H1 (cell line): ENCODE measurements at regions not wholly inside any gene's neighbourhood (a gene's known extent, or its start where the extent isn't known, plus 50 kb on each side); places are given as distances from the start of the nearest gene placed in this dataset.

Source experiments
- CTCF ChIA-PET: fragments of 300-600 bp; sonication (Branson Sonifier 250); formaldehyde crosslinking; loops from one replicate; lab custom pipeline; 2021; ENCODE audit not compliant: partially characterized antibody; lab: Charles Lee
- POLR2A ChIA-PET: fragments of 300-600 bp; sonication (Branson Sonifier 250); formaldehyde crosslinking; loops from one replicate; lab custom pipeline; 2021; ENCODE audit warnings: inconsistent platforms; ENCODE audit not compliant: partially characterized antibody; lab: Charles Lee
- DNase-seq, 2 experiments: peaks; one replicate each; pipeline versions ENCODE4 v3.0.0 to v3.0.0-alpha.2; 2010 to 2022; ENCODE audit warnings: low spot score in 2 of 2, low read depth in 1 of 2, mixed read lengths in 1 of 2
- FAIRE-seq: peaks from 2 replicates; lab custom pipeline; 2011; peaks lifted over from hg19 to GRCh38; lab: Jason Lieb, UNC
- H2AFZ ChIP-seq: 2 replicates; pipeline ENCODE4 v1.8.1; 2012; ENCODE audit warnings: low read length, inconsistent platforms
- H2AK5ac ChIP-seq: 2 replicates; pipeline ENCODE4 v1.6.1; 2013; ENCODE audit warnings: low read depth, low read length
- H2BK120ac ChIP-seq: replicated peaks from 2 replicates; pipeline ENCODE3; 2013; ENCODE audit warnings: low read depth, low read length, inconsistent platforms
- H2BK12ac ChIP-seq: 2 replicates; pipeline ENCODE4 v1.6.1; 2013; ENCODE audit warnings: low read depth, low read length
- H2BK15ac ChIP-seq: 2 replicates; pipeline ENCODE4 v1.6.1; 2013; ENCODE audit warnings: low read length
- H2BK20ac ChIP-seq: 2 replicates; pipeline ENCODE4 v1.6.1; 2013; ENCODE audit warnings: low read length
- H2BK5ac ChIP-seq: 2 replicates; pipeline ENCODE4 v1.6.1; 2013; ENCODE audit warnings: low read depth, low read length
- H3K14ac ChIP-seq: 2 replicates; pipeline ENCODE4 v1.6.1; 2013; ENCODE audit warnings: inconsistent platforms; ENCODE audit not compliant: insufficient read length
- H3K18ac ChIP-seq: 2 replicates; pipeline ENCODE4 v1.6.1; 2013; ENCODE audit warnings: low read length; ENCODE audit errors: extremely low read depth
- H3K23ac ChIP-seq: 2 replicates; pipeline ENCODE4 v1.6.1; 2013; ENCODE audit warnings: inconsistent platforms; ENCODE audit not compliant: insufficient read length
- H3K23me2 ChIP-seq: 2 replicates; pipeline ENCODE4 v1.6.1; 2013; ENCODE audit warnings: low read depth, low read length
- H3K27ac ChIP-seq: 2 replicates; pipeline ENCODE4 v1.6.1; 2011; ENCODE audit warnings: low read depth, low read length, inconsistent platforms
- H3K27me3 ChIP-seq, 4 experiments: replicated peaks in 1 of 4; 1 replicate in 1 of 4; 2 replicates in 3 of 4; pipeline versions ENCODE4 v1.6.1 to v1.8.1; 2011 to 2013; ENCODE audit warnings: low read length in 3 of 4, mild to moderate bottlenecking in 3 of 4, inconsistent platforms in 2 of 4, mixed read lengths in 2 of 4, moderate library complexity in 1 of 4; ENCODE audit not compliant: control insufficient read depth in 3 of 4, insufficient read depth in 3 of 4; ENCODE audit errors: extremely low read depth in 1 of 4
- H3K36me3 ChIP-seq, 4 experiments: 2 replicates each; pipeline versions ENCODE4 v1.6.1 to v1.8.1; 2011 to 2013; ENCODE audit warnings: mild to moderate bottlenecking in 4 of 4, low read length in 3 of 4, moderate library complexity in 2 of 4, control low read depth in 1 of 4, inconsistent platforms in 1 of 4; ENCODE audit not compliant: insufficient read depth in 4 of 4, control insufficient read depth in 2 of 4
- H3K4ac ChIP-seq: replicated peaks from 2 replicates; pipeline ENCODE3; 2013; ENCODE audit warnings: low read length, low read depth, mixed read lengths, inconsistent platforms; ENCODE audit not compliant: insufficient read length
- H3K4me1 ChIP-seq, 4 experiments: replicated peaks in 1 of 4; 1 replicate in 1 of 4; 2 replicates in 3 of 4; pipeline versions ENCODE4 v1.6.1 to v1.8.1; 2011 to 2013; ENCODE audit warnings: low read length in 3 of 4, inconsistent platforms in 2 of 4, mixed read lengths in 1 of 4; ENCODE audit not compliant: insufficient read depth in 4 of 4, control insufficient read depth in 3 of 4
- H3K4me2 ChIP-seq, 2 experiments: 2 replicates each; pipeline versions ENCODE4 v1.6.1 to v1.8.1; 2011 to 2013; ENCODE audit warnings: low read depth in 2 of 2, low read length in 2 of 2, control low read depth in 1 of 2, inconsistent platforms in 1 of 2, mild to moderate bottlenecking in 1 of 2; ENCODE audit not compliant: insufficient read depth in 1 of 2
- H3K4me3 ChIP-seq, 4 experiments: fragments of 200-600, 300-600 bp in 1 of 4; sonication (generic), shearing (Covaris generic), sonication (Bioruptor Twin) in 1 of 4; 2 replicates each; pipeline versions ENCODE4 v1.5.1 to v1.8.1; 2011 to 2016; ENCODE audit warnings: low read length in 4 of 4, low read depth in 3 of 4, control low read depth in 2 of 4, inconsistent platforms in 2 of 4, mild to moderate bottlenecking in 2 of 4, mixed read lengths in 1 of 4, moderate library complexity in 1 of 4; ENCODE audit not compliant: insufficient read depth in 2 of 4; ENCODE audit errors: extremely low read depth in 1 of 4
- H3K56ac ChIP-seq: replicated peaks from 2 replicates; pipeline ENCODE3; 2013; ENCODE audit warnings: low read depth, mild to moderate bottlenecking, mixed read lengths, low read length, inconsistent platforms; ENCODE audit not compliant: insufficient read length
- H3K79me1 ChIP-seq: 2 replicates; pipeline ENCODE4 v1.6.1; 2013; ENCODE audit warnings: low read depth, low read length, control low read depth
- H3K79me2 ChIP-seq, 2 experiments: 2 replicates each; pipeline versions ENCODE4 v1.6.1 to v1.8.1; 2012 to 2013; ENCODE audit warnings: low read length in 2 of 2, mild to moderate bottlenecking in 2 of 2, inconsistent platforms in 1 of 2; ENCODE audit not compliant: insufficient read depth in 2 of 2, control insufficient read depth in 1 of 2
- H3K9ac ChIP-seq, 4 experiments: replicated peaks in 1 of 4; 1 replicate in 1 of 4; 2 replicates in 3 of 4; pipeline versions ENCODE4 v1.6.1 to v1.8.1; 2011 to 2013; ENCODE audit warnings: low read depth in 3 of 4, low read length in 3 of 4, control low read depth in 2 of 4, mild to moderate bottlenecking in 2 of 4, moderate library complexity in 2 of 4, inconsistent platforms in 1 of 4; ENCODE audit errors: extremely low read depth in 1 of 4
- H3K9me3 ChIP-seq, 2 experiments: 2 replicates each; pipeline versions ENCODE4 v1.6.1 to v1.8.1; 2012 to 2013; ENCODE audit warnings: mild to moderate bottlenecking in 2 of 2, moderate library complexity in 2 of 2, control low read depth in 1 of 2, inconsistent platforms in 1 of 2, low read depth in 1 of 2, low read length in 1 of 2, mixed read lengths in 1 of 2; ENCODE audit not compliant: insufficient read depth in 2 of 2
- H4K20me1 ChIP-seq, 2 experiments: replicated peaks in 1 of 2; 2 replicates each; pipeline versions ENCODE3 to v1.8.1; 2011 to 2013; ENCODE audit warnings: inconsistent platforms in 2 of 2, low read length in 2 of 2, mild to moderate bottlenecking in 1 of 2; ENCODE audit not compliant: insufficient read depth in 2 of 2, control insufficient read depth in 1 of 2
- H4K5ac ChIP-seq: 2 replicates; pipeline ENCODE4 v1.6.1; 2013; ENCODE audit warnings: low read length, low read depth, mixed read lengths, inconsistent platforms; ENCODE audit not compliant: insufficient read length
- H4K8ac ChIP-seq: 2 replicates; pipeline ENCODE4 v1.8.0; 2013; ENCODE audit warnings: mild to moderate bottlenecking, moderate library complexity, low read length, inconsistent platforms; ENCODE audit not compliant: insufficient read depth; ENCODE audit errors: extremely low read depth
- H4K91ac ChIP-seq: replicated peaks from 2 replicates; pipeline ENCODE3; 2013; ENCODE audit warnings: low read length, mixed read lengths, inconsistent platforms; ENCODE audit not compliant: insufficient read length
- BACH1 ChIP-seq: IDR thresholded peaks from 2 replicates; pipeline ENCODE4 v1.6.1; 2012; ENCODE audit warnings: low read length, improper control_type of control experiment
- CBX5 ChIP-seq: fragments of 300-800, 300-1000 bp; sonication (generic); IDR thresholded peaks from 2 replicates; pipeline ENCODE4 v1.7.1; 2016; ENCODE audit warnings: antibody characterized with exemption, low read length, low read depth
- EZH2 ChIP-seq: fragments of 200-600 bp; sonication (generic); IDR thresholded peaks from 2 replicates; pipeline ENCODE4 v1.7.1; 2012; ENCODE audit warnings: low read depth, mild to moderate bottlenecking, moderate library complexity, low read length, inconsistent platforms; ENCODE audit not compliant: severe bottlenecking
- JUN ChIP-seq: IDR thresholded peaks from 2 replicates; pipeline ENCODE4 v1.6.1; 2011; ENCODE audit warnings: low read depth, mild to moderate bottlenecking, improper control_type of control experiment, low read length
- SP1 ChIP-seq: IDR thresholded peaks from 2 replicates; pipeline ENCODE4 v1.6.1; 2011; ENCODE audit warnings: low read depth, low read length
- SUZ12 ChIP-seq: fragments of 200-600 bp; sonication (generic); IDR thresholded peaks from 2 replicates; pipeline ENCODE4 v1.6.1; 2012; ENCODE audit warnings: mild to moderate bottlenecking, inconsistent platforms, low read length, moderate library complexity, mixed read lengths
- TAF1 ChIP-seq: IDR thresholded peaks from 2 replicates; pipeline ENCODE4 v1.6.1; 2011; ENCODE audit warnings: mild to moderate bottlenecking, low read depth, low read length
- TEAD4 ChIP-seq: IDR thresholded peaks from 2 replicates; pipeline ENCODE4 v1.6.1; 2012; ENCODE audit warnings: low read depth, low read length, inconsistent platforms, mixed read lengths
- YY1 ChIP-seq: IDR thresholded peaks from 2 replicates; pipeline ENCODE4 v1.6.1; 2011; ENCODE audit warnings: low read depth, mild to moderate bottlenecking, low read length
- WGBS, 2 experiments: shearing (Covaris generic) in 1 of 2; methylation state at CpG; one replicate each; pipeline versions ENCODE4 v1.1.6 to v1.1.7; 2013 to 2015; ENCODE audit warnings: low lambda C conversion rate in 2 of 2, mixed read lengths in 2 of 2, inconsistent platforms in 1 of 2, low coverage in 1 of 2, missing lambda C conversion rate in 1 of 2; ENCODE audit not compliant: insufficient replicate concordance in 2 of 2, insufficient coverage in 1 of 2, insufficient read length in 1 of 2; ENCODE audit errors: extremely low coverage in 1 of 2, missing lambda C conversion rate in 1 of 2; 5-methylcytosine and 5-hydroxymethylcytosine counted together
- TF ChIP-seq, protein P1 (sequence below), 3 experiments: IDR thresholded peaks; 1 replicate in 2 of 3; 2 replicates in 1 of 3; pipeline versions ENCODE4 v1.5.1 to v1.6.1; 2011; ENCODE audit warnings: low read length in 3 of 3, mild to moderate bottlenecking in 3 of 3, inconsistent platforms in 2 of 3, low read depth in 1 of 3, moderate library complexity in 1 of 3; ENCODE audit not compliant: insufficient read depth in 1 of 3; ENCODE audit errors: control extremely low read depth in 1 of 3

DNA sequence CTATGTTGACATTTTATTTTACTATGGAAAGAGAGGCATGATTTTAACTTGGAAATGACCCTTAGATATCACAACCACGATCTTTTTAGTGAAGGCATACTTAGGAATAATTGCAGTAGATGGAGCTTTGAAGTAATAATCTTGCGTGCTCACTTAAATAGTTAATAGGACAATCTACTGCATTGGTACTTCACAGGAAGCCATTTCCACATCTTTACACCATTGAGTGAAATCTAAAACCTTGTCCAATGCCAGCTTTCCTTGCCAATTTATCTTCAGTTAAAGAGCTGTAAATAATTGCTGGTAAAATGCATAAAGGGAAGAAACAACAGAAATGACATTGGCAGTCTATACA lies 586.3 kb downstream of the ADGRL2 start:
- Histone ChIP-seq H2BK20ac (no peak overlapping the region), H3K27ac (no peak overlapping the region), H3K79me2 (no peaks in the 10 kb centered on the region), H2BK5ac (no peak overlapping the region), H3K18ac (no peak overlapping the region), H3K27me3 (no peaks in the 10 kb centered on the region), H3K14ac (no peak overlapping the region), H2AFZ (no peak overlapping the region), H3K56ac (no peak overlapping the region), H2BK120ac (no peak overlapping the region), H3K23me2 (no peaks in the 10 kb centered on the region), H3K9ac (no peak overlapping the region), H3K9me3 (no peaks in the 10 kb centered on the region), H2AK5ac (no peak overlapping the region), H2BK12ac (no peak overlapping the region), H2BK15ac (no peak overlapping the region), H4K5ac (no peak overlapping the region), H3K23ac (no peak overlapping the region), H3K4me2 (no peak overlapping the region), H3K4ac (no peak overlapping the region), H4K91ac (no peak overlapping the region), H3K4me1 (no peaks in the 10 kb centered on the region), H3K79me1 (no peaks in the 10 kb centered on the region), H4K8ac (no peak overlapping the region), H3K36me3 (no peaks in the 10 kb centered on the region), H4K20me1 (no peaks in the 10 kb centered on the region), H3K4me3 (no peak overlapping the region)
- FAIRE-seq (no peak), DNase-seq (no peak)
- 80% methylated on average over 2 of the region's 2 CpGs; no CpG with 5 or more reads in 1 of the 2 experiments for WGBS, 2 experiments
- TF ChIP-seq YY1 (no peak), CBX5 (no peak), SP1 (no peak), EZH2 (no peak), TEAD4 (no peak), JUN (no peak), SUZ12 (no peak), TAF1 (no peak), BACH1 (no peak)
- TF ChIP-seq, protein P1, sequence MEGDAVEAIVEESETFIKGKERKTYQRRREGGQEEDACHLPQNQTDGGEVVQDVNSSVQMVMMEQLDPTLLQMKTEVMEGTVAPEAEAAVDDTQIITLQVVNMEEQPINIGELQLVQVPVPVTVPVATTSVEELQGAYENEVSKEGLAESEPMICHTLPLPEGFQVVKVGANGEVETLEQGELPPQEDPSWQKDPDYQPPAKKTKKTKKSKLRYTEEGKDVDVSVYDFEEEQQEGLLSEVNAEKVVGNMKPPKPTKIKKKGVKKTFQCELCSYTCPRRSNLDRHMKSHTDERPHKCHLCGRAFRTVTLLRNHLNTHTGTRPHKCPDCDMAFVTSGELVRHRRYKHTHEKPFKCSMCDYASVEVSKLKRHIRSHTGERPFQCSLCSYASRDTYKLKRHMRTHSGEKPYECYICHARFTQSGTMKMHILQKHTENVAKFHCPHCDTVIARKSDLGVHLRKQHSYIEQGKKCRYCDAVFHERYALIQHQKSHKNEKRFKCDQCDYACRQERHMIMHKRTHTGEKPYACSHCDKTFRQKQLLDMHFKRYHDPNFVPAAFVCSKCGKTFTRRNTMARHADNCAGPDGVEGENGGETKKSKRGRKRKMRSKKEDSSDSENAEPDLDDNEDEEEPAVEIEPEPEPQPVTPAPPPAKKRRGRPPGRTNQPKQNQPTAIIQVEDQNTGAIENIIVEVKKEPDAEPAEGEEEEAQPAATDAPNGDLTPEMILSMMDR (IDR thresholded peaks at IDR 0.05; ENCODE audit: control extremely low read depth in 1 of 3, insufficient read depth in 1 of 3, low read depth in 1 of 3, low read length in 3 of 3): no peak
- ChIA-PET CTCF (interaction anchor here (1.1 to 1.5 kb wide), 2 partner anchors 10 to 15 kb away, joined by 3 to 4 read pairs; no protein-coding TSS in a partner anchor), POLR2A (no interaction called here)
